SK-N-SH (cell line): ENCODE measurements at regions not wholly inside any gene's neighbourhood (a gene's known extent, or its start where the extent isn't known, plus 50 kb on each side); places are given as distances from the start of the nearest gene placed in this dataset.
"Not testable (repeated sequence)": the region's sequence is repeated elsewhere in the genome, so short reads cannot be mapped to it uniquely, and the experiment has no call there.

Source experiments
- CTCF ChIA-PET: fragments of 300-600, 350-600 bp; formaldehyde crosslinking; extraction: SDS; loops from one replicate; lab custom pipeline; 2021; lab: Yijun Ruan, JAX
- POLR2A ChIA-PET: fragments of 350-600 bp; sonication (Branson Sonifier 250); formaldehyde crosslinking; extraction: SDS; loops from one replicate; lab custom pipeline; 2020; ENCODE audit warnings: antibody characterized with exemption, inconsistent platforms; lab: Yijun Ruan, JAX
- DNase-seq: peaks from one replicate; pipeline ENCODE4 v3.0.0; 2012
- H2AFZ ChIP-seq: fragments of 200-600 bp; sonication (generic); 2 replicates; pipeline ENCODE4 v1.8.1; 2016; ENCODE audit warnings: antibody characterized with exemption, mild to moderate bottlenecking, low read depth
- H3F3A ChIP-seq: fragments of 200-600 bp; sonication (generic); replicated peaks from 2 replicates; pipeline ENCODE3; 2016; ENCODE audit warnings: antibody characterized with exemption, mild to moderate bottlenecking; ENCODE audit not compliant: insufficient read depth
- H3K27ac ChIP-seq, 2 experiments: fragments of 200-500 bp in 1 of 2; fragments of 200-600 bp in 1 of 2; sonication (Bioruptor generic) in 1 of 2; sonication (generic), shearing (Covaris generic) in 1 of 2; 2 replicates each; pipeline versions ENCODE4 v1.5.1 to v1.6.1; 2014 to 2016; ENCODE audit warnings: low read depth in 2 of 2, inconsistent platforms in 1 of 2, low read length in 1 of 2, mild to moderate bottlenecking in 1 of 2, mixed read lengths in 1 of 2
- H3K27me3 ChIP-seq: fragments of 200-600 bp; sonication (generic), shearing (Covaris generic); 2 replicates; pipeline ENCODE4 v1.6.1; 2016; ENCODE audit warnings: mixed run types; ENCODE audit not compliant: insufficient read depth
- H3K36me3 ChIP-seq, 2 experiments: fragments of 200-500 bp in 1 of 2; fragments of 200-600 bp in 1 of 2; sonication (Bioruptor generic) in 1 of 2; sonication (generic) in 1 of 2; replicated peaks in 1 of 2; 2 replicates each; pipeline versions ENCODE3 to v1.5.1; 2014 to 2016; ENCODE audit warnings: low read length in 1 of 2, mild to moderate bottlenecking in 1 of 2; ENCODE audit not compliant: insufficient read depth in 2 of 2, control insufficient read depth in 1 of 2
- H3K4me1 ChIP-seq, 2 experiments: fragments of 200-500 bp in 1 of 2; fragments of 200-600 bp in 1 of 2; sonication (Bioruptor generic) in 1 of 2; sonication (generic), shearing (Covaris generic) in 1 of 2; 2 replicates each; pipeline versions ENCODE4 v1.5.1 to v1.6.1; 2014 to 2016; ENCODE audit warnings: low read depth in 1 of 2, low read length in 1 of 2, mixed run types in 1 of 2; ENCODE audit not compliant: insufficient read depth in 2 of 2, control insufficient read depth in 1 of 2
- H3K4me2 ChIP-seq: fragments of 200-600 bp; sonication (generic), shearing (Covaris generic); 2 replicates; pipeline ENCODE4 v1.6.1; 2017; ENCODE audit warnings: mixed run types
- H3K4me3 ChIP-seq, 2 experiments: fragments of 200-500 bp in 1 of 2; fragments of 200-600 bp in 1 of 2; sonication (Bioruptor generic) in 1 of 2; sonication (generic), shearing (Covaris generic) in 1 of 2; 2 replicates each; pipeline versions ENCODE4 v1.5.1 to v1.8.1; 2014 to 2016; ENCODE audit warnings: low read depth in 2 of 2, inconsistent platforms in 1 of 2, low read length in 1 of 2, mild to moderate bottlenecking in 1 of 2, mixed read lengths in 1 of 2, moderate library complexity in 1 of 2
- H3K79me2 ChIP-seq: fragments of 200-600 bp; sonication (generic); 2 replicates; pipeline ENCODE4 v1.8.1; 2017; ENCODE audit warnings: mild to moderate bottlenecking; ENCODE audit not compliant: insufficient read depth
- H3K9ac ChIP-seq: fragments of 200-600 bp; sonication (generic); 2 replicates; pipeline ENCODE4 v1.6.1; 2017; ENCODE audit warnings: mixed run types
- H3K9me2 ChIP-seq: fragments of 200-600 bp; sonication (generic); 2 replicates; pipeline ENCODE4 v1.6.1; 2017; ENCODE audit warnings: mixed run types
- H3K9me3 ChIP-seq: fragments of 200-600 bp; sonication (generic); 2 replicates; pipeline ENCODE4 v1.6.1; 2017; ENCODE audit warnings: mixed run types, mild to moderate bottlenecking, moderate library complexity
- H4K20me1 ChIP-seq: fragments of 200-600 bp; sonication (generic); 2 replicates; pipeline ENCODE4 v1.6.1; 2017; ENCODE audit warnings: mild to moderate bottlenecking, mixed run types; ENCODE audit not compliant: insufficient read depth
- NFIC ChIP-seq: IDR thresholded peaks from 2 replicates; pipeline ENCODE4 v1.4.0; 2012; ENCODE audit warnings: borderline replicate concordance
- NRF1 ChIP-seq: IDR thresholded peaks from 2 replicates; pipeline ENCODE4 v1.6.1; 2012; ENCODE audit warnings: low read depth, mild to moderate bottlenecking, low read length
- USF1 ChIP-seq: IDR thresholded peaks from 2 replicates; pipeline ENCODE4 v1.4.0; 2012; ENCODE audit warnings: low read depth, borderline replicate concordance
- WGBS: methylation state at CpG from one replicate; pipeline ENCODE4 v1.1.6; 2017; ENCODE audit warnings: low lambda C conversion rate; 5-methylcytosine and 5-hydroxymethylcytosine counted together
- small RNA-seq, 7 experiments: library from RNA; depleted of rRNA; stranded (forward); fragments of <200 nt; gene quantifications; one replicate each; pipeline ENCODE3, GENCODE V24; 2012

DNA sequence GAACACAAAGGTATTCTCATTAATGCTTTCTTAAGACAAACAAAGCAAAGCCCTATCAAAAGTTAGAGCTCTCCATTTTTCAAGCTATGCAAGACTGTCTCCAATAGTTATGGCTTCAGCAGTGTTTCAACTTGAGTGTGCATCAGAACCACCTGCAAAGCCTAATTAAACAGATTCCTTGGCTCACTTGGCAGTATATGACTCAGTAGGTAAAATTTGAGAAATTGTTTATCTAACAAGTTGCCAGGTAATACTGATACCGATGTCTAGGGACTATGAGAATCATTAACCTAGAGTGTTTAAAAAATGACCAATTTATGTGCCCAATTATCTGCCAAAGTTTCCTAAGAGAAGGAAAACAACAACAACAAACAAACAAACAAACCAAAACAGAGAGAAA lies 60.3 kb upstream of the PARP8 start:
- no peaks in the 10 kb centered on the region for H3K9me2 ChIP-seq
- TF ChIP-seq NFIC = no peak
- TF ChIP-seq USF1 = no peak
- no peak for TF ChIP-seq NRF1
- TF ChIP-seq, all 33 proteins: peak for 0
- H3K27me3 ChIP-seq = no peaks in the 10 kb centered on the region
- H3K9ac ChIP-seq = no peak overlapping the region
- no peak overlapping the region for H2AFZ ChIP-seq
- H3K36me3 ChIP-seq = no peaks in the 10 kb centered on the region
- no peak overlapping the region for H3K4me2 ChIP-seq
- no peaks in the 10 kb centered on the region for H3K79me2 ChIP-seq
- H3K4me1 ChIP-seq = no peaks in the 10 kb centered on the region
- POLR2A ChIA-PET = no interaction called here
- no peaks in the 10 kb centered on the region for H4K20me1 ChIP-seq
- H3K4me3 ChIP-seq = no peak overlapping the region
- WGBS = 32% methylated on average over 1 of the region's 1 CpG
- H3K27ac ChIP-seq = no peak overlapping the region
- CTCF ChIA-PET = no interaction called here
- H3F3A ChIP-seq = no peaks in the 10 kb centered on the region
- H3K9me3 ChIP-seq = no peaks in the 10 kb centered on the region
- no peak for DNase-seq

GRCh38 chr5:50607456-50607855 lies 59.0 kb upstream of the PARP8 start:
- H3K9me3 ChIP-seq = not testable (repeated sequence)

DNA sequence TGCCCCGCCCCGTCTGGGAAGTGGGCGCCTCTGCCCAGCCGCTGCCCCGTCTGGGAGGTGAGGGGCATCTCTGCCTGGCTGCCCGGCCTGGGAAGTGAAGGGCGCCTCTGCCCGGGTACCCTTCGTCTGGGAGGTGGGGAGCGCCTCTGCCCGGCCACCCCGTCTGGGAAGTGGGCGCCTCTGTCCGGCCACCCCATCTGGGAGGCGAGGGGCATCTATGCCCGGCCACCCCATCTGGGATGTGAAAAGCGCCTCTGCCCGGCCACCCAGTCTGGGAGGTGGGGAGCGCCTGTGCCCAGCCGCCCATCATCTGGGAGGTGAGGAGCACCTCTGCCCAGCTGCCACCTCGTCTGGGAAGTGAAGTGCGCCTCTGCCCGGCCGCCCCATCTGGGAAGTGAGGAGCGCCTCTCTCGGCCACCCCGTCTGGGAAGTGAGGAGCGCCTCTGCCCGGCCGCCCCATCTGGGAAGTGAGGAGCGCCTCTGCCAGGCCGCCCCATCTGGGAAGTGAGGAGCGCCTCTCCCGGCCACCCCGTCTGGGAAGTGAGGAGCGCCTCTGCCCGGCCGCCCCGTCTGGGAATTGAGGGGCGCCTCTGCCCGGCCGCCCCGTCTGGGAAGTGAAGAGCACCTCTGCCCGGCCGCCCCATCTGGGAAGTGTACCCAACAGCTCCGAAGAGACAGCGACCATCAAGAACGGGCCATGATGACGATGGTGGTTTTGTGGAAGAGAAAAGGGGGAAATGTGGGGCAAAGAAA lies 58.3 kb upstream of the PARP8 start:
- WGBS = 76% methylated on average over 27 of the region's 49 CpGs
- H3K27me3 ChIP-seq, DNase-seq, CTCF ChIA-PET, H3K9me2 ChIP-seq, H3K36me3 ChIP-seq, H2AFZ ChIP-seq, H3K79me2 ChIP-seq, H3K4me2 ChIP-seq, POLR2A ChIA-PET, H3F3A ChIP-seq, H3K4me1 ChIP-seq, H3K27ac ChIP-seq, H3K9ac ChIP-seq, H3K4me3 ChIP-seq, H4K20me1 ChIP-seq, H3K9me3 ChIP-seq: not testable (repeated sequence)

More at GRCh38 chr5:50607456-50607855, 59.0 kb upstream of the PARP8 start:
- H2AFZ ChIP-seq, DNase-seq, H3K4me3 ChIP-seq, H3K36me3 ChIP-seq, H3K4me2 ChIP-seq, POLR2A ChIA-PET, H3K27me3 ChIP-seq, H3K9ac ChIP-seq, H3K79me2 ChIP-seq, H3K4me1 ChIP-seq, H3K27ac ChIP-seq, H3F3A ChIP-seq, CTCF ChIA-PET, H3K9me2 ChIP-seq, H4K20me1 ChIP-seq: not testable (repeated sequence)
- WGBS = 81% methylated on average over 12 of the region's 17 CpGs

DNA sequence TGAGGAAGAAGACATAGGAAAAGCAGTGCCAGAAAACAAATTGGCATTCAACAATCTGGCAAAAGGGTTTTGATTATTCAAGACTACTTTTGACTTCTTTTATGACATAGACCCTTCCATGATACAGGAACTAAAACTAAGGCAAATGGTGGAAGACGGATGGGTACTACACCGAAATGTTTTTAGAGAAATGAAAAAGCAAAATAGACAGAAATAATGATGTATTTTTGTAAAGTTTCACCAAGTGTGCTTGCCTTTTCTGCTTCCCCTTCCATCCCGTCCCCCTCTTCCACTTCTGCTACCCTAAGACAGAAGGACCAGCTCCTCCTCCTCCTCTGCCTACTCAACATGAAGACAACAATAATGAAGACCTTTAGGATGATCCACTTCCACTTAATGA lies 53.4 kb upstream of the PARP8 start:
- H3K79me2 ChIP-seq, H2AFZ ChIP-seq, H3K27me3 ChIP-seq, H3K36me3 ChIP-seq, H3F3A ChIP-seq, H3K27ac ChIP-seq, H3K9me3 ChIP-seq, H4K20me1 ChIP-seq, H3K4me3 ChIP-seq, POLR2A ChIA-PET, H3K4me2 ChIP-seq, H3K4me1 ChIP-seq, DNase-seq, H3K9me2 ChIP-seq, H3K9ac ChIP-seq: not testable (repeated sequence)
- 49% methylated on average over 3 of the region's 3 CpGs for WGBS
- CTCF ChIA-PET = interaction anchor here (1.0 kb wide), 1 partner anchor 9 kb away, joined by 3 read pairs; no protein-coding TSS in a partner anchor

Small RNAs in the stretch of these regions (small RNA-seq; reads per million reads assigned to genes)
- gene AC112187.2 = 0 reads per million in 7 experiments
